Hepatic stellate cell (primary cell): ENCODE measurements at regions not wholly inside any gene's neighbourhood (a gene's known extent, or its start where the extent isn't known, plus 50 kb on each side); places are given as distances from the start of the nearest gene placed in this dataset.

Source experiments
- DNase-seq: peaks from one replicate; pipeline ENCODE4 v3.0.0; 2011; ENCODE audit warnings: low spot score

GRCh38 chr2:56102098-56102497 lies 81.7 kb upstream of the CCDC85A start:
- no peak for DNase-seq

DNA sequence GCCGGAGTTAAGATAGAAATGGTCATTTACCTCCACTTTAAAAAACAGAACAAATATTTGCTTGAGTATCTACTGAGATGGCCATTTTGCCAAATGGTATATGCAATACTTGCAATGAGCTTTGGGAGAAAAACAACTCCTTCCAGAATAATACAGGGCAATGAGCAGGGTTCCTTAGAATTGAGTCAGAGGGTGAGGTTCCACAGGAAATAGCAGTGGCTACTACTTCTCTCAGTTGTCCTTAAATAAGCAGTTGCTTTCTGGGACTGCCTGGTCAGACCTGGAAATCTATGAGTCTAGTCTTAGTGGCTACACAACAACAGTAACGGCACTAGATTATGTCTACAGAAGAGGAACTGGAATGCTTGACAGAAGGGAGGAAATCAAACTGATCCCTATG lies 80.9 kb upstream of the CCDC85A start:
- DNase-seq = peak; percentile 48

- no peak for DNase-seq
Observed at GRCh38 chr2:56104962-56105361, 78.8 kb upstream of the CCDC85A start.

DNA sequence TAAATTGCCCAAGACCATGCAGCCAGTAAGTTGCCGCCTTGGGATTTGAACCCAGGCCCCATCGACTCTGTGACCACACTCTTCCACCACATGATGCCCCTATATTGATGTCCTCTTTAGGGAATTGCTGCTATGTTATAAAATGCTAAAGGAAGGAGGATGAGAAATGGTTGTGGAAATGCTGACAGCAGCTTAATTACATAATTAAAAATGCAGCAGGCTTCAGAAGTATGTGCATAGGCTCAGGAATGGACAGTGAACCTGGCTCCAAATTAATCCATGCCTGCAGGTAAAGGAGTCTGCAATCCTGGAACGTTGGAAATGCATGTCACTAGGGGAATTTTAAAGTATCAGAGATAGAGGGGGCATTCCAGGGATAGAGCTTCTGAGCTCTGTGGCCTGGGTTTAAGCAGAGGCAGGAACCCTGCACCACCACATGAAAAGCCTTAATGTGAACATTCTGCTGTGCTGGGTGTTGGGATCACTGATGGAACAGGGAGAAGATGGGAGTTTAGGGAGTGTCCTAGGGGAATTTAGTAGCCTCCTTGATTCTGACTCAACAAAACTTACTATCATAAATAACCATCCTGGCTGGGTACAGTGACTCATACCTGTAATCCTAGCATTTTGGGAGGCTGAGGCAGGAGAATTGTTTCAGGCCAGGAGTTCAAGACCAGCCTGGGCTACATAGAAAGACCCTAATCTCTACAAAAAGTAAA lies 76.1 kb upstream of the CCDC85A start:
- peak; percentile 14 for DNase-seq

DNA sequence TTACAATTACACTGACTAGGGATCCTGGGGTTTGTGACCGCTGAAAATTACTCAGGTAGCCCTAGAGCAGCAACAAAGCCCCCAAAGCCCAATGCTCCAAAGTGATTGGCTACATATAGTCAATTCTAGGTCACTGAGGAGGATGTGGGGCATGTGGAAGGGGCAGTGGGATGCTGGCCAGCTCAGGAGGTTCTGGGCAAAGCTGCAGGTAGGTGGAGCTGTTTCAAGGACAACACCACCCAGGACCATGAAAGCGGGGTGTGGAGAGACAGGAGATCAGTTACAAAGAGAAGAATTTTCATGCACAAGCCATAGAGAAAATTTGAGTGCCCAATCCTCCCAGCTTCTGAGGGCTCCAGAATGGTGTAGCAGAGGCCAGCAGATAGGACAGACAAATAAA lies 75.0 kb upstream of the CCDC85A start:
- DNase-seq = no peak

- DNase-seq = no peak
Observed at GRCh38 chr2:56109994-56110393, 73.8 kb upstream of the CCDC85A start.

DNA sequence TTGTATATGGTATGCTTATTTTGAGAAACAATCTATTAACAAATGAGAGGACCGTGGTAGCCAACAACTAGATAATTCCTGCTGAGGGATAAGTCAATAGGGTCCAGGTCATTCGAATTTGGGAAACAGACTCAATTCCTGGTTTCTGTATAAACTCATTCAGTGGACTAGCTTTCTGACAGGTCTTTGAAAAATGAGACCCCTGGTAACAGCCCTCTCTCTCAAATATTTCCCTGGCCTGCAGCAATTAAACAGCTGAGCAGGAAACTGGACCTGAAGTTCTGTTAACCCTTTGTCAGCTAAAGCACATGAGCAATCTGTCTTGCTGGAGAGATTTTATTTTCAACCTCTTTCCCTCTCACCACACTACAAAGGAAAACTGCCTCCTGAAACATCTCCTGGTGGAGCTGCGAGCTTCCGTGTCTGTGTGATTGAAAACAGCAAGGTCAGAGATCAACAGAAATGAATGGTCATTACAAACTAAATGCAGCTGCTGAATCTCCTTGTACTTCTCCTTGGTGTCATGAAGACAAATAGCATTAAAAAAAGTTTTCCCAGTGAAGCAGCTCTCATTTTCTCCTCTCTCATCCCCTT lies 70.3 kb upstream of the CCDC85A start:
- DNase-seq = no peak

GRCh38 chr2:56117764-56118163 lies 66.0 kb upstream of the CCDC85A start:
- no peak for DNase-seq

DNA sequence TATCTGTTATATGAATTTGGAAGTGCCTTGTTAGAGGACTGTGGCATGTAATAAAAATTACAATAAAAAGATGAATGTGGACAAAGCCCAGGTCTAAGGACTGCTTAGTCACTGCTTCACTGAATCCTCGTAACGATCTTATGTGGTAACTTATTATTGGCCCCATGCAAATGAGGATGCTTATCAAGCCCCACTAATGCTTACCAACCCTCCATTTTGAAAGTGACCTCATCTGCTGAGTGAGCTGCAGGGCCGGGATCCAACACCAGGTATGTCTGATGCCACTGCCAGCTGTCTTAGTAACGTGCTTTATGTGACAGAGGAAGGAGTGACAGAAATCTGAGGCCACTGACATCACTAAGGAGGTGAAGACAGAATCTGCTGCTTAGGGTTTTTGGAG lies 65.3 kb upstream of the CCDC85A start:
- DNase-seq = no peak

GRCh38 chr2:56121995-56122394 lies 61.8 kb upstream of the CCDC85A start:
- DNase-seq = no peak

DNA sequence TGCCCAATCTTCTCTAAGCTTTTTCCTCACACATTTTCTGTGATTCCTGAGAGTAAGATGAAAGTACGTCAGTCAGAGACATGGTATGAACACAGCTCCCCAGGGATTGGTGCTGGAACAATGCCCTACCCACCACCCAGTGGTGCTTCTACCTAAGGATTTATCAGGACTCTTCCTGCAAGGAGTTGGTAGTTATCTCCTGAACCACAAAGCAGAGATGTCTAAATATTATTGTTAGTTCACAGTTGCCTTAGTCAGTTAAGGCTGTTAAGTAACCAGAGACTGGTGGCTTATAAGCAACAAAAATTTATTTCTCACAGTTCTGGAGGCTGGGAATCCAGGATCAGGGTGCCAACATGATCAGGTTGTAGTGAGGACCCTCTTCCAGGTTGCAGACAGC lies 60.3 kb upstream of the CCDC85A start:
- DNase-seq = no peak

- no peak for DNase-seq
Observed at GRCh38 chr2:56127010-56127409, 56.8 kb upstream of the CCDC85A start.

- DNase-seq = no peak
Observed at GRCh38 chr2:56127463-56128152, 56.2 kb upstream of the CCDC85A start.

- no peak for DNase-seq
Observed at GRCh38 chr2:56128235-56128634, 55.6 kb upstream of the CCDC85A start.

- peak; percentile 32 for DNase-seq
Observed at GRCh38 chr2:56130463-56131070, 53.2 kb upstream of the CCDC85A start.

GRCh38 chr2:56132138-56132537 lies 51.7 kb upstream of the CCDC85A start:
- DNase-seq = peak; percentile 20

- DNase-seq = no peak
Observed at GRCh38 chr2:56133441-56133840, 50.3 kb upstream of the CCDC85A start.

- DNase-seq = no peak
Observed at GRCh38 chr2:56133931-56134629, 49.7 kb upstream of the CCDC85A start.
